ENCODE measurements at regions not wholly inside any gene's neighbourhood (a gene's known extent, or its start where the extent isn't known, plus 50 kb on each side); places are given as distances from the start of the nearest gene placed in this dataset.

DNA sequence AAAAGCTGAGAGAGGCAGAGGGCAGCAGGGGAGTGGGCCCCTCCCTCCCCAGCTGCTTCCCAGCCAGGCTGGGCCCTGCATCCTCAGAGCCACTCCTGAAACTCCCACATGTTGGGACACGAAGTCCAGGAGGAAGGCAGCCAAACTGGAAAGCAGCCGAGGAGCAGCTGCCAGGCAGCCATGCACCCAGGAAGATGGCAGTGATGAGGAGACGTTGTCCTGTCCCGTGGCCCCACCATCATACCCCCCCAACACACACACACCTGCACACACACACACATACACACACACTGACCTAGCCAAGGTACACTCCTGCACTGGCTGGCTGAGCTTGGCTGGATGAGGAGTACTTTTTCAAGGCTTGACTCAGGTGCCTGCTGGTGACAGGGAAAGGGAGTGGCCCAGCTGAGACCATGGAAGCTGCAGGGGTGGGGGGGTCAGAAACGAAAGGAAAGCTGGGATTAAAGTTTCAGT is 106.0 kb downstream of the CYP26B1 start:
- TF ChIP-seq, protein P1, sequence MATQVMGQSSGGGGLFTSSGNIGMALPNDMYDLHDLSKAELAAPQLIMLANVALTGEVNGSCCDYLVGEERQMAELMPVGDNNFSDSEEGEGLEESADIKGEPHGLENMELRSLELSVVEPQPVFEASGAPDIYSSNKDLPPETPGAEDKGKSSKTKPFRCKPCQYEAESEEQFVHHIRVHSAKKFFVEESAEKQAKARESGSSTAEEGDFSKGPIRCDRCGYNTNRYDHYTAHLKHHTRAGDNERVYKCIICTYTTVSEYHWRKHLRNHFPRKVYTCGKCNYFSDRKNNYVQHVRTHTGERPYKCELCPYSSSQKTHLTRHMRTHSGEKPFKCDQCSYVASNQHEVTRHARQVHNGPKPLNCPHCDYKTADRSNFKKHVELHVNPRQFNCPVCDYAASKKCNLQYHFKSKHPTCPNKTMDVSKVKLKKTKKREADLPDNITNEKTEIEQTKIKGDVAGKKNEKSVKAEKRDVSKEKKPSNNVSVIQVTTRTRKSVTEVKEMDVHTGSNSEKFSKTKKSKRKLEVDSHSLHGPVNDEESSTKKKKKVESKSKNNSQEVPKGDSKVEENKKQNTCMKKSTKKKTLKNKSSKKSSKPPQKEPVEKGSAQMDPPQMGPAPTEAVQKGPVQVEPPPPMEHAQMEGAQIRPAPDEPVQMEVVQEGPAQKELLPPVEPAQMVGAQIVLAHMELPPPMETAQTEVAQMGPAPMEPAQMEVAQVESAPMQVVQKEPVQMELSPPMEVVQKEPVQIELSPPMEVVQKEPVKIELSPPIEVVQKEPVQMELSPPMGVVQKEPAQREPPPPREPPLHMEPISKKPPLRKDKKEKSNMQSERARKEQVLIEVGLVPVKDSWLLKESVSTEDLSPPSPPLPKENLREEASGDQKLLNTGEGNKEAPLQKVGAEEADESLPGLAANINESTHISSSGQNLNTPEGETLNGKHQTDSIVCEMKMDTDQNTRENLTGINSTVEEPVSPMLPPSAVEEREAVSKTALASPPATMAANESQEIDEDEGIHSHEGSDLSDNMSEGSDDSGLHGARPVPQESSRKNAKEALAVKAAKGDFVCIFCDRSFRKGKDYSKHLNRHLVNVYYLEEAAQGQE (IDR thresholded peaks at IDR 0.05; ENCODE audit: insufficient replicate concordance, low read depth): no peak
- DNase-seq (ENCODE audit: low read depth in 1 of 2, low spot score in 1 of 2): no peak
- H3K27ac ChIP-seq (replicated peaks): no peak overlapping the region

DNA sequence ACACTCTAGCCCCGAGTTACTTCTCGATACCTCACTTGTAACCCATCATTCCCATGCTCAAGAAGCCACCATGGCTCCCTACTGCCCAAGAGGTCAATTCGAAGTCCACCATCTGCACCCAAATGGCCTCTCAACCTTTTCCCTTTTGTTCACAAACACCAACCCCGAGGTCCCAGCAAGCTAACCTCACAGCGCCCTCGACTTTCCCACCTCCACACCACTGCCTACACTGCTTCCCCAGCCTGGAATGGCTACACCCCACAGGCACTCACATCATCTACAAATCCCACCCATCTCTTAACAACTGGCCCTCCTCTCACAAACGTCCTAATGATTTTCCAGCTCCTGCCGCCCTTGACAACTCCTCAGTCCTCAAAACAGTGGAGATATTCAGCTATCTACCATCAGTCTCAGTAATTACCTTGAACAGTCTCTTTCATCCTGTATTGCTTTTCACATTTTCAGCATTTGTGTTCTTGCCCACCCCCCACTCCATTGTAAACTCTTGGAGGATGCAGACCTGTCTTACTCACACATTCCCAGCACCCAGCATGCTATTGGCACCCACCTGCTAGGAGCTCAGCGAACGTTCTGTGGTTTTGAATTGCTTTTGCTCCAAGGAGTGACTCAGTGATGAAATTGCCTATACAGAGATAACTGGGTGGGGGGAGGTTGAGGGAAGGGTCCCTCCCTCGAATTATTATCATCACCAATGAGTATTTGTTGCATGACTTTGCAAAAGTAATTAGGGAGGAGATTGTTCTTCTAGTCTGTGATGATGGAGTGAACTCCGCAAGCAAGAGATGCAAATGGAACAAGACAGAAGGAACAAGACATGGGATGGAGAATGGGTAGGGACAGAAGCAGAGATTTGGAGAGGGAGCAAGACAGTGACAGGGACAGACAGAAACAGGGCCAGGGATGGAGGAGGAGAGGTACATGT is 106.8 kb downstream of the CYP26B1 start:
- no peaks in the 10 kb centered on the region for H3K27me3 ChIP-seq (ENCODE audit: insufficient read depth, poor library complexity, severe bottlenecking)
- no peak for DNase-seq (ENCODE audit: low read depth in 1 of 2, low spot score in 1 of 2)
- no peak overlapping the region for H3K4me3 ChIP-seq (replicated peaks; ENCODE audit: insufficient read depth, low read length)
- no peak overlapping the region for H3K27ac ChIP-seq (replicated peaks)
- TF ChIP-seq, protein P1 (IDR thresholded peaks at IDR 0.05; ENCODE audit: insufficient replicate concordance, low read depth): no peak
- TF ChIP-seq POLR2AphosphoS5 (IDR thresholded peaks at IDR 0.05; ENCODE audit: low read depth): no peak
- TF ChIP-seq SPI1 (IDR thresholded peaks at IDR 0.05; ENCODE audit: borderline replicate concordance, low read depth): no peak
- no peak for TF ChIP-seq GABPA (IDR thresholded peaks at IDR 0.05; ENCODE audit: low read depth)
- TF ChIP-seq, protein P2, sequence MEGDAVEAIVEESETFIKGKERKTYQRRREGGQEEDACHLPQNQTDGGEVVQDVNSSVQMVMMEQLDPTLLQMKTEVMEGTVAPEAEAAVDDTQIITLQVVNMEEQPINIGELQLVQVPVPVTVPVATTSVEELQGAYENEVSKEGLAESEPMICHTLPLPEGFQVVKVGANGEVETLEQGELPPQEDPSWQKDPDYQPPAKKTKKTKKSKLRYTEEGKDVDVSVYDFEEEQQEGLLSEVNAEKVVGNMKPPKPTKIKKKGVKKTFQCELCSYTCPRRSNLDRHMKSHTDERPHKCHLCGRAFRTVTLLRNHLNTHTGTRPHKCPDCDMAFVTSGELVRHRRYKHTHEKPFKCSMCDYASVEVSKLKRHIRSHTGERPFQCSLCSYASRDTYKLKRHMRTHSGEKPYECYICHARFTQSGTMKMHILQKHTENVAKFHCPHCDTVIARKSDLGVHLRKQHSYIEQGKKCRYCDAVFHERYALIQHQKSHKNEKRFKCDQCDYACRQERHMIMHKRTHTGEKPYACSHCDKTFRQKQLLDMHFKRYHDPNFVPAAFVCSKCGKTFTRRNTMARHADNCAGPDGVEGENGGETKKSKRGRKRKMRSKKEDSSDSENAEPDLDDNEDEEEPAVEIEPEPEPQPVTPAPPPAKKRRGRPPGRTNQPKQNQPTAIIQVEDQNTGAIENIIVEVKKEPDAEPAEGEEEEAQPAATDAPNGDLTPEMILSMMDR (IDR thresholded peaks at IDR 0.05; ENCODE audit: insufficient read depth, low read length): no peak

More for the DNA sequence above, 106.0 kb downstream of the CYP26B1 start:
- H3K4me3 ChIP-seq (replicated peaks; ENCODE audit: insufficient read depth, low read length): no peak overlapping the region
- no peaks in the 10 kb centered on the region for H3K27me3 ChIP-seq (ENCODE audit: insufficient read depth, poor library complexity, severe bottlenecking)

- no peaks in the 10 kb centered on the region for H3K27me3 ChIP-seq (ENCODE audit: insufficient read depth, poor library complexity, severe bottlenecking)
- TF ChIP-seq, protein P2 (IDR thresholded peaks at IDR 0.05; ENCODE audit: insufficient read depth, low read length): no peak
- no peak for TF ChIP-seq POLR2AphosphoS5 (IDR thresholded peaks at IDR 0.05; ENCODE audit: low read depth)
- TF ChIP-seq SPI1 (IDR thresholded peaks at IDR 0.05; ENCODE audit: borderline replicate concordance, low read depth): no peak
- TF ChIP-seq GABPA (IDR thresholded peaks at IDR 0.05; ENCODE audit: low read depth): no peak
- TF ChIP-seq, protein P1 (IDR thresholded peaks at IDR 0.05; ENCODE audit: insufficient replicate concordance, low read depth): no peak
- no peak overlapping the region for H3K27ac ChIP-seq (replicated peaks)
- no peak for DNase-seq (ENCODE audit: low read depth in 1 of 2, low spot score in 1 of 2)
- H3K4me3 ChIP-seq (replicated peaks; ENCODE audit: insufficient read depth, low read length): no peak overlapping the region
These were observed 109.1 kb downstream of the CYP26B1 start for GRCh38 chr2:72038524-72038923.

All from HL-60 (cell line).